ENCODE measurements at regions not wholly inside any gene's neighbourhood (a gene's known extent, or its start where the extent isn't known, plus 50 kb on each side); places are given as distances from the start of the nearest gene placed in this dataset.

DNA sequence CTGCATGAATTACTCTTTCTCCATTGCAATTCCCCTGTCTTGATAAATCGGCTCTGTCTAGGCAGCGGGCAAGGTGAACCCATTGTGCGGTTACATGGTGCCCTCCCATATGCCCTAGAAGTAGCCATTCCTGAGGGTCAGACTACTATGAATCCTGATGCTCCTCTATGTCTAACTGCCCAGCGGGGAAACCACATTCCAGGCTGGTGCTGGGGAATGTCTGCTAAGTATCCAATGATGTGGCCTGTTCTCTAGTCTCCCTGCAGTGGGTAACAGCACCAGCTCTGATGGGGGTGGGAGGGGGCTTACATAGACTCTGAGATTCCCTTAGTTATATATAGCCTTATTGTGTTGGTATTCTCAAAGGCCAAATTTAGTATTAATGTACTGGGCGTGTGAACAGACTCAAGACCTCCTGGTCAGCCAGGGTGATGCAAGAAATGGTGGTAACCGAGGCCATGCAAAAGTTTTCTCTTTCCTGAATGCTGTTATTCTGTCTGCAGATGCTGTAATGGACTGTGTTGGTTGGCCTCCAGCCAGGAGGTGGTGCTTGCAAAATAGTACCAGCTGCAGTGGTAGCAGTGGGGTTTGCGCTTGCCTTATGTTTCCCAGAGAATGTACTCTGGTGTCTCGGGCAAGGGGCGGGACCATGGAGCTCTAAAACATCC is 564.8 kb upstream of the SLITRK1 start:
- TF ChIP-seq POLR2A (IDR thresholded peaks at IDR 0.05): no peak
- no peak for TF ChIP-seq CTCF (IDR thresholded peaks at IDR 0.05)
- no peak for TF ChIP-seq POLR2AphosphoS5 (IDR thresholded peaks at IDR 0.05)

All from upper lobe of left lung (tissue), 4 donors.